HG03025 (cell line): ENCODE measurements at regions not wholly inside any gene's neighbourhood (a gene's known extent, or its start where the extent isn't known, plus 50 kb on each side); places are given as distances from the start of the nearest gene placed in this dataset.

Source experiments
- ATAC-seq: cut with Tn5 transposase; IDR thresholded peaks from one replicate; pipeline ENCODE4 v1.9.1; 2021; ENCODE audit warnings: mild to moderate bottlenecking, moderate library complexity; ENCODE audit not compliant: unreplicated experiment, low FRiP score

GRCh38 chr6:25175196-25175595 lies 104.0 kb upstream of the CARMIL1 start:
- no peak for ATAC-seq

- ATAC-seq, result no peak
These were observed 103.5 kb upstream of the CARMIL1 start for GRCh38 chr6:25175681-25176080.

- ATAC-seq, result no peak
These were observed 102.7 kb upstream of the CARMIL1 start for GRCh38 chr6:25176466-25176865.

- ATAC-seq, result no peak
These were observed 101.6 kb upstream of the CARMIL1 start for GRCh38 chr6:25177500-25178028.

- ATAC-seq, result no peak
These were observed 100.7 kb upstream of the CARMIL1 start for GRCh38 chr6:25178336-25179035.

GRCh38 chr6:25179051-25179778 lies 100.0 kb upstream of the CARMIL1 start:
- ATAC-seq, result no peak

- ATAC-seq, result no peak
These were observed 98.4 kb upstream of the CARMIL1 start for GRCh38 chr6:25180630-25181349.

GRCh38 chr6:25181350-25181724 lies 97.8 kb upstream of the CARMIL1 start:
- no peak for ATAC-seq

GRCh38 chr6:25181923-25182322 lies 97.3 kb upstream of the CARMIL1 start:
- no peak for ATAC-seq

- ATAC-seq, result no peak
These were observed 92.3 kb upstream of the CARMIL1 start for GRCh38 chr6:25186919-25187318.

GRCh38 chr6:25188232-25188631 lies 90.9 kb upstream of the CARMIL1 start:
- ATAC-seq, result no peak

GRCh38 chr6:25192590-25193459 lies 86.3 kb upstream of the CARMIL1 start:
- ATAC-seq, result no peak

GRCh38 chr6:25193460-25194171 lies 85.6 kb upstream of the CARMIL1 start:
- no peak for ATAC-seq

- no peak for ATAC-seq
These were observed 84.9 kb upstream of the CARMIL1 start for GRCh38 chr6:25194172-25194678.

GRCh38 chr6:25196464-25196863 lies 82.7 kb upstream of the CARMIL1 start:
- ATAC-seq, result no peak

GRCh38 chr6:25197111-25197510 lies 82.1 kb upstream of the CARMIL1 start:
- no peak for ATAC-seq

- no peak for ATAC-seq
These were observed 79.6 kb upstream of the CARMIL1 start for GRCh38 chr6:25199544-25199943.

- no peak for ATAC-seq
These were observed 76.7 kb upstream of the CARMIL1 start for GRCh38 chr6:25202504-25202903.

- ATAC-seq, result no peak
These were observed 73.5 kb upstream of the CARMIL1 start for GRCh38 chr6:25205629-25206028.
